ENCODE measurements at regions not wholly inside any gene's neighbourhood (a gene's known extent, or its start where the extent isn't known, plus 50 kb on each side); places are given as distances from the start of the nearest gene placed in this dataset.
A peak's percentile ranks its signal among the peaks of the same experiment; 100 is the strongest.

GRCh38 chr12:25725470-25725869 lies 172.4 kb upstream of the LMNTD1 start:
- peaks cover 0 to 11% (median 0%) of the 10 kb centered on the region in 9 donors for H3K4me1 ChIP-seq
- ATAC-seq (no peak), DNase-seq (no peak)
- no peak overlapping the region for H3K4me3 ChIP-seq
- no peaks in the 10 kb centered on the region for H3K9me3 ChIP-seq
- WGBS, 2 donors, result 73% methylated on average over 3 of the region's 3 CpGs
- no peaks in the 10 kb centered on the region for H3K36me3 ChIP-seq
- intact Hi-C loops (cut with DNase I), result no loop called here
- no peak for TF ChIP-seq CTCF (IDR thresholded peaks at IDR 0.05)
- H3K27ac ChIP-seq, result no peak overlapping the region
- H3K27me3 ChIP-seq, result no peaks in the 10 kb centered on the region

DNA sequence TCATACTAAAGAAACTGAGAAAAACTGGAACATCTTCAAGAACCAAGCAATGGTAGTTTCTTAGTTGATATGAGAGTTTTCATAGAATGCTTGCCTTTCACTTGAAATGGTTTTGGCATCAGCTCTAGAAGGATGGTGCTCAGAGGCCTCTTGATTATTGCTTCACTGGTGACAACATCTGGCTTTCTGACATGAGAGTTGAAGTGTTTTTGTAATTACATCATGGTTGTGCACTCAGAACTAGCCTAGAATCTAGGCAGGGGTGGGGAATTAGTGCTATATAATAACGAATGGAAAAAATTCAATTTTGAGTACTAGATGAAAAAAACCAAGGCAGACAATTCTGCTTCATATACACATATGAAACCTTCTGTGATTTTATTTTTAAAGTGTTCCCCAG lies 172.8 kb upstream of the LMNTD1 start:
- H3K9me3 ChIP-seq, result no peaks in the 10 kb centered on the region
- no peak for TF ChIP-seq CTCF (IDR thresholded peaks at IDR 0.05)
- intact Hi-C loops (cut with DNase I), result no loop called here
- H3K36me3 ChIP-seq, result no peaks in the 10 kb centered on the region
- H3K27ac ChIP-seq, result no peak overlapping the region
- ATAC-seq, result peak in 7 of 8 donors; percentile 52 to 89 (median 80)
- WGBS, 2 donors, result 51 to 68% methylated on average over 1 of the region's 1 CpG
- DNase-seq, result no peak
- peaks cover 0 to 11% (median 0%) of the 10 kb centered on the region in 9 donors for H3K4me1 ChIP-seq
- H3K27me3 ChIP-seq, result no peaks in the 10 kb centered on the region
- H3K4me3 ChIP-seq, result no peak overlapping the region

GRCh38 chr12:25728056-25728595 lies 175.0 kb upstream of the LMNTD1 start:
- Histone ChIP-seq H3K27ac (no peak overlapping the region), H3K36me3 (no peaks in the 10 kb centered on the region), H3K4me3 (no peak overlapping the region), H3K9me3 (peaks cover 0 to under 1% (median 0%) of the 10 kb centered on the region in 11 donors), H3K4me1 (peaks cover 0 to 11% (median 0%) of the 10 kb centered on the region in 9 donors), H3K27me3 (no peaks in the 10 kb centered on the region)
- DNase-seq, result no peak
- TF ChIP-seq CTCF (IDR thresholded peaks at IDR 0.05), result no peak
- WGBS, 2 donors, result 39 to 41% methylated on average over 2 of the region's 2 CpGs
- intact Hi-C loops (cut with DNase I), result no loop called here
- no peak for ATAC-seq

- Histone ChIP-seq H3K36me3 (no peaks in the 10 kb centered on the region), H3K27me3 (no peaks in the 10 kb centered on the region), H3K9me3 (peaks cover 0 to 4% (median 0%) of the 10 kb centered on the region in 11 donors), H3K4me3 (no peak overlapping the region), H3K27ac (no peak overlapping the region), H3K4me1 (peaks cover 0 to 3% (median 0%) of the 10 kb centered on the region in 9 donors)
- intact Hi-C loops (cut with DNase I), result no loop called here
- DNase-seq (no peak), ATAC-seq (no peak)
- WGBS, 2 donors, result 31 to 42% methylated on average over 5 of the region's 5 CpGs
- TF ChIP-seq CTCF (IDR thresholded peaks at IDR 0.05), result no peak
These were observed 177.6 kb upstream of the LMNTD1 start for GRCh38 chr12:25730489-25731349.
